GM21619 (cell line): ENCODE measurements at regions not wholly inside any gene's neighbourhood (a gene's known extent, or its start where the extent isn't known, plus 50 kb on each side); places are given as distances from the start of the nearest gene placed in this dataset.

Experiments used
- ATAC-seq: cut with Tn5 transposase; IDR thresholded peaks from one replicate; pipeline ENCODE4 v1.9.1; 2021; ENCODE audit not compliant: unreplicated experiment

- peak; percentile 41 for ATAC-seq
Measured at GRCh38 chr3:5426094-5426883, 238.8 kb downstream of the EDEM1 start.

GRCh38 chr3:5427021-5427420, 239.5 kb downstream of the EDEM1 start:
- ATAC-seq = no peak

GRCh38 chr3:5427938-5428337, 240.4 kb downstream of the EDEM1 start:
- no peak for ATAC-seq

GRCh38 chr3:5428607-5429516, 241.4 kb downstream of the EDEM1 start:
- peak; percentile 84 for ATAC-seq

GRCh38 chr3:5429517-5429890, 242.0 kb downstream of the EDEM1 start:
- ATAC-seq = no peak

DNA sequence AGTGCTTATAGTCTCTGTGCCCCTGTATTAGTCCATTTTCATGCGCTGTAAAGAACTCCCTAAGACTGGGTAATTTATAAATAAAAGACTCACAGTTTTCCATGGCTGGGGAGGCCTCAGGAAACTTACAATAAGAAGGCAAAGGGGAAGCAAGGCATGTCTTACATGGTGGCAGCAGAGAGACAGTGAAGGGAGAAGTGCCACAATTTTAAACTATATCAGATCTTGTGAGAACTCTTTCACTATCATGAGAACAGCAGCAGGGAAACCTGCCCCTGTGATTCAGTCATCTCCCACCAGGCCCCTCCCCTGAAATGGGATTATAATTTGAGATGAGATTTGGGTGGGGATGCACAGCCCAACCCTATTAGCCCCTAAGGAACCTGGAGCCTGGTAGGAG, 243.2 kb downstream of the EDEM1 start:
- ATAC-seq = no peak

DNA sequence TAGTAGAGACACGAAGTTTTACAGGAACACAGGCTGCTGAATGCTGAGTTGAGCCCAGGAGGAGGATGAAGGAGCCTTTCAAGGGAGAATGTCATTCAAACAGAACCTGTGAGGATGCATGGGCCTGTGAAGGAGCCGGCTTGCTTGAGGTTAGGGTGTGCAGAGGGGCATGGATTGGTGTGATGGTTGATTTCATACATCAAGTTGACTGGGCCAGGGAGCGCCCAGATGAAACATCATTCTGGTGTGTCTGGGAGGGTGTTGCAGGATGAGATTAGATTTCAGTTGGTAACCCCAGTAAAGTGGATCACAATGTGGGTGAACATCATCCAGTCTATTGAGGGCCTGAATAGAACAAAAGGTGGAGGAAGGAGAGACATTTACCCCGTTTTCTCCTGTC, 243.6 kb downstream of the EDEM1 start:
- no peak for ATAC-seq

DNA sequence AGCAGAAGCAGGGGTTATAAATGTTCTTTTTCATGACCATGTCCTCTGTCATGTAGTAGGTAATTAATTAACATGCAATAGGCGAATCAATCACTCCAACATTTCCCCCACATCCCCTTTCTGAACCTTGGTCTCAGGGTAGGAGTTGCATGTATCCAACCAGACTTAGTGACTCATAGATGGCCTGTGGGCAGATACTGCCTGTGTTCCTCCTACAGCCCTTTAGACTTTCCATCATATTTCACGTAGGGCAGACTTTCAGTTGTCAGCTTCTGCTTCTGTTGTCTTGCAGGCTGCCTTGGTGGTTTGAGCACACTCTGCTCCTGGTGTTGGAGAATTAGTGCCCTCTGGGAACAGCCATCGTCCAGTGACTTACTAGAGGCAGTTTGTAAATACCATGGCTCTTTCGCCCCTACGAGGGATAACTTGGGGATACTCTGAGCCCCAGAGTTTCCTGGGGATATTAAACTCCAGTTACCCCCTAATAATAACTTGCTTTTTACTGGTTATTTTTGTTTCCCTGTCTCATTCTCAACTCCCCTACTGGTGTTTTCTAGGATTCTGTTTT, 244.4 kb downstream of the EDEM1 start:
- no peak for ATAC-seq

DNA sequence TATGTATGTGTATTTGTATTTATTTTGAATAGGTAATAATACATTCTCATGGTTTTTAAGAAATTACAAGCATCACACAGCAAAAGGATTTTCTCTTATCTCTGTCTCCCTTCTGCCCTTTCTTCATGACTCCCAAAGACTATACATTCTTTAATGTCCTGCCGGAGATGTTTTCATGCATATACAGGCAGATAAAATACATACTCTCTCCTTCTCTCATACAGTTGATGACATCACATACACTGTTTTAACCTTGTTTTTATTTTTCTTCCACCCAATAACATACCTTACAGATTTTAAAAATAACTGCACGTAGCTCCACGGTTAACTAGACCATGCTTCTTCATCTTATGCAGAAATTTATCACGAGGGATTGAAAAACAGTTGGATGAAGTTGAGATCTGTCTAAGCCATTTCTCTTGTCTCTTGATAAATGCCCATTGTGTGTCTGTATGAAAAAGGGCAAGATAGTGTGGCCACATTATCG, 249.8 kb downstream of the EDEM1 start:
- no peak for ATAC-seq

DNA sequence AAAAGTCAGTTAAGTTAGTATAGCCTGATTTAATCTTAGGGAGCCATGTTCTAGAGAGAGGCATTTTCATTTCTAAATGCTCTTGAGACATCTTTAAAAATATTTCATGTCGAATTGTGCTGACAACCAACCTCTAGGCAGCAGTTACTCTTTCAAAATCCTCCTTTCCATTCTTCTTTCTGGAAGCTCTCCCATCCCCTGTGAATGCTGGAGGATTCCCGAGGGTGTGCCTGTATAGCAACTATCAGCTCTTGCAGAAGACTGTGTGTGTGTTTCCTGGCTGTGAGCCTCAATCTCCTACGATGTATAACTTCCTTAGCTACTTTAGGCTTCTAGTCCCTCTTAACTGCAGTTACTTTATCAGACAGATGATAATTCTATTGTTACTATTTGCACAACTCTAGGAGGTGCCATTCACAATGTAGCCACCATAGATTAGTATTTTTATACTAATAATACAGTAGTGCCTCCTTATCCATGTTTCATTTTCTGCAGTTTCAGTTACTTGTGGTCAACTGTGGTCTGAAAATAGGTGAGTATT, 250.3 kb downstream of the EDEM1 start:
- no peak for ATAC-seq

- no peak for ATAC-seq
Measured at GRCh38 chr3:5441401-5441800, 253.9 kb downstream of the EDEM1 start.

DNA sequence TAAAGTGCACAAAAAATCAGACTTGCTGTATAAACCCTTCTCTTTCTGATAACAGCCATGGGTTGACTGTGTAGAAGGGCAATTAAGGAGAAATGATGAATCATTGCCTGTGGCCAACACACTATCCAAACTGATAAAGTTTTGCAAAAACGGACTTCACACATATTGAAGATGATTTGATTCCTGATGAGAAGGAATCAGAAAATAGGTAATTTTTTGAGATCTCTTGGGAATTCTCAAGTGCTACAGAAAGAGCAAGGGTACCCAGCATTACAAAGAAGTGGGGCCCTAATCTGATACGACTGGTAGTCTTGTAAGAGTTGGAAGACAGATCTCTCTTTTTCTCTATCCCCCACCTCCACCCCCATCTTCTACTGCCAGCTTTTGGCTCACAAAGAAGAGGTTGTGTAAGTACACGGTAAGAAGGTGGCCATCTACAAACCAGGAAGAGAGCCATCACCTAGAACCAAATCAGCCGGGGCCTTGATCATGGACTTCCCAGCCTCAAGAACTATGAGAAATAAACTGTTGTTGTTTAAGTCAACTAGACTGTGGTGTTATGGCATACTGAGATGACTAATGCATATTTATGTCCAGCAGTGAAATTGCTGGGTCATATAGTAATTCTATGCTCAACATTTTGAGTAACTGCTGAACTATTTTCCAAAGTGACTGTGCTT, 254.7 kb downstream of the EDEM1 start:
- no peak for ATAC-seq

- no peak for ATAC-seq
Measured at GRCh38 chr3:5442786-5443138, 255.3 kb downstream of the EDEM1 start.

GRCh38 chr3:5444253-5444652, 256.7 kb downstream of the EDEM1 start:
- no peak for ATAC-seq

DNA sequence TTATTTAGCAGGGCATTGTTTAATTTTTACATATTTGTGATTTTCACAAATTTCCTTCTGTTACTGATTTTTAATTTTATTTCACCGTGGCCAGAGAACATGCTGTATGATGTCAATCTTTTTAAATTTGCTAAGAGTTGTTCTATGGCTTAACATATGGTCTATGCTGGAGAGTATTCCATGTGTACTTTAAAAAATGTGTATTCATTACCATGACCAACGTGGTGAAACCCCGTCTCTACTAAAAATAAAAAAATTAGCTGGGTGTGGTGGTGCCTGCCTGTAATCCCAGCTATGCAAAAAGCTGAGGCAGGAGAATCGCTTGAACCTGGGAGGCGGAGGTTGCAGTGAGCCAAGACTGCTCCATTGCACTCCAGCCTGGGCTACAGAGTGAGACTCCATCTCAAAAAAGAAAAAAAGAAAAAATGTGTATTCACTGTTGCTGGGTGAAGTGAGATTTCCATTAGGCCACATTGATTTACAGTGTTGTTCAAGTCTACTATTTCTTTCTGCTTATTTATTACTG, 258.2 kb downstream of the EDEM1 start:
- no peak for ATAC-seq

- no peak for ATAC-seq
Measured at GRCh38 chr3:5448246-5448645, 260.7 kb downstream of the EDEM1 start.

DNA sequence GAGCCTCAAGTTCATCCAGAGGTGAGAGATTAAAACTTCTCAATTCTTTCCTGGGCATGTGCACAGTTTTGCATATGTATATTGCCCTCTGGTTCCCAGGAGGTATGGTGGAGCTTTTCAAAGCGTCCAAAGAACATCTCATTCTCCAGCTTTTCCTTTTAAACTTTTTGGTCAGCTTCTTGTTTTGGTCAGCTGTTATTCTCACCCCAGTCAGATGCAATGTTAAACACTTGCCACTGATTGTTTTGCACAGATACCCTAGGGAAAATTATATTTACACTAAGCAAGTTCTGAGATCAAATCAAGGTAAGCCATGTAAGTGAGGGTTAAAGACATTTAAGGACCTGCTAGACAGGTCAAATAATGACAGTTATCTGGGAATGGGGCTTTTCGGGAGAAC, 261.3 kb downstream of the EDEM1 start:
- no peak for ATAC-seq

DNA sequence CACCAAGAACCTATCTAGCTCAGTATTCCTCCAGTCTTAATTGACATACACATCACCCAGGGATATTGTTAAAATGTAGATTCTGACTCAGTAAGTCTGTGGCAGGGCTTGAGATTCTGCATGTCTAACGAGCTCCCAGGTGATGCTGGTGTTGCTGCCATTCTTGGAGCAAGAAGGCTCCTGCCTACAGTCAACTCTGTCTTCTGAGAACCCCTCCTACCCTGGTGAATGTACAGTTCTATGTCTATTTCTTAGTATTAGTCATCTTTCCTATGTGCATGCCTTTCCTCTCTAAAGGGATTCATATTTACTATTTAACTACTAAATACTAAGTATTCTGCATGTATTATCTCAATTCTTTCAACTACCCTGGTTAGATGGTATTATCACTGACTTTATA, 268.7 kb downstream of the EDEM1 start:
- ATAC-seq = peak; percentile 61

- no peak for ATAC-seq
Measured at GRCh38 chr3:5458526-5458925, 271.0 kb downstream of the EDEM1 start.

GRCh38 chr3:5462086-5462485, 274.6 kb downstream of the EDEM1 start:
- no peak for ATAC-seq

GRCh38 chr3:5463991-5464390, 276.5 kb downstream of the EDEM1 start:
- ATAC-seq = no peak
